PC-9 (cell line): ENCODE measurements at regions not wholly inside any gene's neighbourhood (a gene's known extent, or its start where the extent isn't known, plus 50 kb on each side); places are given as distances from the start of the nearest gene placed in this dataset.

Experiments
- BruUV-seq: library from RNA; stranded (reverse); fragments of 400-500 nt; replicated peaks from 2 replicates; lab custom pipeline; 2021; lab: Mats Ljungman, UMichigan
- CTCF ChIA-PET: fragments of 300-600 bp; sonication (Branson Sonifier 250); formaldehyde crosslinking; loops from one replicate; lab custom pipeline; 2022; ENCODE audit warnings: antibody characterized with exemption; lab: Charles Lee
- POLR2A ChIA-PET: fragments of 300-600 bp; sonication (Branson Sonifier 250); formaldehyde crosslinking; loops from one replicate; lab custom pipeline; 2022; ENCODE audit warnings: antibody characterized with exemption; ENCODE audit not compliant: unreplicated experiment; lab: Charles Lee
- DNase-seq, 2 experiments: peaks; one replicate each; pipeline versions ENCODE4 v3.0.0 to v3.0.0-alpha.2; 2015 to 2022; ENCODE audit warnings: mixed read lengths in 1 of 2
- H2AFZ ChIP-seq: fragments of 200-600 bp; sonication (generic); 2 replicates; pipeline ENCODE4 v1.8.1; 2017; ENCODE audit warnings: antibody characterized with exemption
- H3F3A ChIP-seq: fragments of 200-600 bp; sonication (generic); 2 replicates; pipeline ENCODE4 v1.8.1; 2017; ENCODE audit warnings: antibody characterized with exemption, mild to moderate bottlenecking, low read depth; ENCODE audit not compliant: insufficient read depth
- H3K27ac ChIP-seq: fragments of 200-600 bp; sonication (generic); 2 replicates; pipeline ENCODE4 v1.6.1; 2016; ENCODE audit warnings: mixed run types
- H3K27me3 ChIP-seq: fragments of 200-600 bp; sonication (generic); 2 replicates; pipeline ENCODE4 v1.6.1; 2016; ENCODE audit warnings: low read depth, mixed run types; ENCODE audit not compliant: insufficient read depth
- H3K36me3 ChIP-seq: fragments of 200-600 bp; sonication (generic); 2 replicates; pipeline ENCODE4 v1.6.1; 2016; ENCODE audit warnings: low read depth, mixed run types
- H3K4me1 ChIP-seq: fragments of 200-600 bp; sonication (generic); replicated peaks from 2 replicates; pipeline ENCODE4 v1.6.1; 2016; ENCODE audit warnings: mixed run types; ENCODE audit not compliant: insufficient read depth
- H3K4me2 ChIP-seq: fragments of 200-600 bp; sonication (generic); 2 replicates; pipeline ENCODE4 v1.6.1; 2017; ENCODE audit warnings: mixed run types
- H3K4me3 ChIP-seq: fragments of 200-600 bp; sonication (generic); 2 replicates; pipeline ENCODE4 v1.6.1; 2016; ENCODE audit warnings: mixed run types
- H3K79me2 ChIP-seq: fragments of 200-600 bp; sonication (generic); 2 replicates; pipeline ENCODE4 v1.6.1; 2017; ENCODE audit warnings: low read depth, mixed run types
- H3K9me2 ChIP-seq: fragments of 200-600 bp; sonication (generic); 2 replicates; pipeline ENCODE4 v1.8.1; 2017; ENCODE audit warnings: mild to moderate bottlenecking; ENCODE audit not compliant: insufficient read depth
- H3K9me3 ChIP-seq: fragments of 200-600 bp; sonication (generic); 2 replicates; pipeline ENCODE4 v1.8.1; 2016; ENCODE audit warnings: low read depth; ENCODE audit not compliant: insufficient read depth
- H4K20me1 ChIP-seq: fragments of 200-600 bp; sonication (generic); 2 replicates; pipeline ENCODE4 v1.8.1; 2017; ENCODE audit not compliant: insufficient read depth
- CTCF ChIP-seq: fragments of 200-600 bp; sonication (generic); conservative IDR thresholded peaks from 2 replicates; pipeline ENCODE4 v1.6.1; 2017; ENCODE audit warnings: mixed run types, antibody characterized with exemption, mild to moderate bottlenecking, moderate library complexity
- EZH2 ChIP-seq: fragments of 200-600 bp; sonication (generic); IDR thresholded peaks from 2 replicates; pipeline ENCODE4 v1.8.0; 2017; ENCODE audit warnings: antibody characterized with exemption, low read depth
- intact Hi-C: fragments of 100-400 bp; cut with micrococcal nuclease; formaldehyde crosslinking; loops from one replicate; pipeline ENCODE4 v1.10.0; 2022; ENCODE audit not compliant: unreplicated experiment

GRCh38 chr17:62913991-62914570 lies 52.0 kb upstream of the TANC2 start:
- Histone ChIP-seq H4K20me1 (no peaks in the 10 kb centered on the region), H3K9me2 (no peaks in the 10 kb centered on the region), H2AFZ (no peak overlapping the region), H3K9me3 (peaks cover 11% of the 10 kb centered on the region; the same call in 1 of the 2 replicates), H3K36me3 (no peaks in the 10 kb centered on the region), H3K27me3 (no peaks in the 10 kb centered on the region), H3F3A (no peaks in the 10 kb centered on the region), H3K4me2 (no peak overlapping the region), H3K4me1 (peaks cover 8% of the 10 kb centered on the region), H3K79me2 (no peaks in the 10 kb centered on the region), H3K4me3 (no peak overlapping the region), H3K27ac (no peak overlapping the region)
- TF ChIP-seq CTCF (no peak), EZH2 (no peak)
- no peak for DNase-seq
- ChIA-PET POLR2A (no interaction called here), CTCF (no interaction called here)
- intact Hi-C loops, result no loop called here
- BruUV-seq, result no TSS peak

GRCh38 chr17:62912363-62912762 lies 53.7 kb upstream of the TANC2 start:
- ChIA-PET CTCF (no interaction called here), POLR2A (no interaction called here)
- Histone ChIP-seq H2AFZ (no peak overlapping the region), H3K36me3 (no peaks in the 10 kb centered on the region), H3K4me2 (no peak overlapping the region), H3K4me3 (no peak overlapping the region), H3K4me1 (peaks cover 8% of the 10 kb centered on the region), H4K20me1 (no peaks in the 10 kb centered on the region), H3F3A (no peaks in the 10 kb centered on the region), H3K9me3 (peaks cover 11% of the 10 kb centered on the region; the same call in 1 of the 2 replicates), H3K9me2 (no peaks in the 10 kb centered on the region), H3K27me3 (no peaks in the 10 kb centered on the region), H3K27ac (no peak overlapping the region), H3K79me2 (no peaks in the 10 kb centered on the region)
- BruUV-seq, result no TSS peak
- TF ChIP-seq CTCF (no peak), EZH2 (no peak)
- intact Hi-C loops, result no loop called here
- no peak for DNase-seq

GRCh38 chr17:62911114-62911513 lies 54.9 kb upstream of the TANC2 start:
- Histone ChIP-seq H3K4me1 (no peaks in the 10 kb centered on the region), H3K79me2 (no peaks in the 10 kb centered on the region), H3K9me2 (no peaks in the 10 kb centered on the region), H3K9me3 (peaks cover 11% of the 10 kb centered on the region; the same call in 1 of the 2 replicates), H3F3A (no peaks in the 10 kb centered on the region), H2AFZ (no peak overlapping the region), H3K4me2 (no peak overlapping the region), H4K20me1 (no peaks in the 10 kb centered on the region), H3K36me3 (no peaks in the 10 kb centered on the region), H3K4me3 (no peak overlapping the region), H3K27ac (no peak overlapping the region), H3K27me3 (no peaks in the 10 kb centered on the region)
- ChIA-PET POLR2A (no interaction called here), CTCF (no interaction called here)
- DNase-seq, result no peak
- no peak for TF ChIP-seq EZH2
- no peak for TF ChIP-seq CTCF
- no TSS peak for BruUV-seq
- intact Hi-C loops, result no loop called here
